Globus pallidus (tissue), 1 donor: ENCODE measurements at regions not wholly inside any gene's neighbourhood (a gene's known extent, or its start where the extent isn't known, plus 50 kb on each side); places are given as distances from the start of the nearest gene placed in this dataset.

ENCODE experiments used
- DNase-seq: peaks from one replicate; pipeline ENCODE4 v3.0.0-alpha.2; 2015; ENCODE audit warnings: low spot score

DNA sequence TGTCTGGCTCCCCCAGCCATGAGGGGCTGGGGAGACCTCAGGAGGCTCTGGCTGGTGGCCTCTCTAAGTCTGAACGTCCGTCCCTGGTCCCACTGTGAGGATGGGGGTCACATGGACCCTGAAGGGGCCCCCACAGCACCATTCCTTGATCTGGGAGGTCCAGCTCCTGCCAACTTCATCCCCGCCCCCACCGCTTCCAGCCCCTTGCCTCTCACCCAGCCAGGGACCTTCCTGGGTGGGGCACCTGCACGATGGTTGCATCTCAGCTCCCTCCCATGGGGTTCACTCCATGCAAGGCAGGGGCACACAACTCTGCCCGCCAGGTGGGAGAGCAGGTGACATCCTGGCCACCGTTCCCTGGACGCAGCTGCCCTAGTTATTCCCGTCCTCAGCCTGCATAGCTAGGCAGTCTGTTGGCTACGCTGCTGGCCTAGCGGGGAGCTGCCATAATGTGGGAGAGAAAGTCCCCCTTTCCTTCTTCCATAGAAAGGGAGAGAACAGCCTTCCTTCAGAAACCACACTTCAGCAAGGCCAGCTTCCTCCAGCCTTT lies 217.9 kb upstream of the RPL38 start:
- DNase-seq = no peak

DNA sequence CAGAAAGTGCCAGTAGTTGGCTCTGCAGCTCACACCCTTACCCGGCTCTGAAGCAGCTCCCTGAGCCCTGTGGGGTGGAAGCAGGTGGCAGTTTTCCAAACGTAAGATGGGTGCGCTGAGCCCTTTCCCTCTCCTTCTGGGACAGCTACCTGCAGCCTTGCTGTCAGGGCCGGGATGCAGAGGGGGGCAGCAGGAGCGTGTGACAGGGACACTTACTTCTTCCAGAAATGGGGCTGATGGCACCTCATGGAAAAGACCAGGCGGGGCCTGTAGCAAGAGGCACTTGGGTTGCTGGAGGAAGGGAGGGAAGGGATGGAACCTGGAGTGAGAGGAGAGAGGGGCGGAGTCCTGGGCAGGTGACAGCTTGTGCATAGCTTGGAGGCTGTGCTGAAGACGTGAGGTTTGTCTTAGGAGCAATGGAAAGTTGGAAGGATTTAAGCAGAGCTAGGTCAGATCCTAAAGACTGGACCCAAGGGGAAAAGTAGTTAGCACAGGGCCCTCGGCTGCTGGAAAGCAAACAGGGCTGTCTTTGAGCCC lies 216.8 kb upstream of the RPL38 start:
- no peak for DNase-seq

DNA sequence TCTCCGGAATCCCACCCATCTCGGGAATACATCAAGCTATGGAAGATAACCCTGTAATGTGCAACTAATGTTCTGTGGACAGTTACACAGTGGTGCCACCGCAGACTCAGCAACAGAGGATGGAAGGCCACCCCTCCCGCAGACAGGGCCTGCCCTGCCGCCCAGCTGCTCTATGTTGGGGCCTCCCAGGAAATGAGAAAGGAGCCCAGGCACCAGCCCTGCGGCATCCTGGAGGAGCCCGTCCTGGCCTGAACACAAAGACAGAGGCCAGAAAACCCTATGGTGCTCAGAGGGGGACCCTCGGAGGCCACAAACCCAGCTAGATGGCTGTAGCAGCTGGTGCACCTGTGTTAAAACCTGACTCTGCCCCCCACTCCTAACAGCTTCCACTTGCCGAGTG lies 216.1 kb upstream of the RPL38 start:
- no peak for DNase-seq

DNA sequence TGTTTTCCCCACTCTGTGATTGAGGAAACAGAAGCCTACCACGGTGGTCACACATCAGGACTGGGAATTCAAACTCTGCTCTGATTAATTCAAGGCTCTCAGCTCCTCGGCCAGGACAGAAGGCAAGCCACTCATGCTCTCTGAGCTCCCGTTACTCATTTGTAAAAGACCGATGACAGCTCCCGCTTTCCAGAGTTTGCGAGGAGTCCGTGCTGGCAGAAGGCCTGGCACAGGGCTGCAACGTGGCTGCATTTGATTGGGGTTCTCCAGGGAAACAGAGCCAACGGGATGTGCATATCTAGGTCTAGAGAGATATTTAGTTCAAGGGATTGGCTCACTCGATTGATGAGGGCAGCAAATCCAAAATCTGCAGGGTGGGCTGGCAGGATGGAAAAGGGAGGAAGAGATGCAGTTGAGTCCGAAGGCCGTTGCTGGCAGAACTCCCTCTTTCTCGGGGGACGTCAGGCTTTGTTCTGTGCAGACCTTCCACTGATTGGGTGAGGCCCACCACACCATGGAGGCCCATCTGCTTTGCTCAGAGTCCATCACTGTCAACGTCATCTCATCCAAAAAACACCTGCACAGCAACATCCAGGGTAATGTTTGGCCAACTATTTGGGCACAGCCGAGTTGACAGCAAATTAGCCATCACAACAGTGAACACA lies 215.5 kb upstream of the RPL38 start:
- no peak for DNase-seq

DNA sequence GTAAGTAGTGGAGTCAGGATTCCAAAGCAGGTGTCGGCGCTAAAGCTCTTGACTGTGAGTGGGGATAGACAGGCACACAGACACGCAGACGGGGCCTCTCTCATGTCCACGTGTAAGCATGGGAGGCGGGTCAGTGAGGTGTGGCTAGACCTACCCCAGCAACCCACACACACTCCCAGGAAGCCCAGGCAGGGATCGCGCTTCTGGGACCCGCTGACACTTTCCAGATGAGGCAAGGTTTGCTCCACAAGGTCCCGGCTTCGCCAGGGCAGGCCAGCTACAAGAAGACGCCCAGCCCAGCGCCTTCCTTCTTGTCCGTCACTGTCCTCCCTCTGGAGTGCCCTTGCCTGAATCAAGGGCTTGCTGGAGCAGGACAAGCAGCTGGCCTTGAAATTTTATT lies 213.8 kb upstream of the RPL38 start:
- no peak for DNase-seq

DNA sequence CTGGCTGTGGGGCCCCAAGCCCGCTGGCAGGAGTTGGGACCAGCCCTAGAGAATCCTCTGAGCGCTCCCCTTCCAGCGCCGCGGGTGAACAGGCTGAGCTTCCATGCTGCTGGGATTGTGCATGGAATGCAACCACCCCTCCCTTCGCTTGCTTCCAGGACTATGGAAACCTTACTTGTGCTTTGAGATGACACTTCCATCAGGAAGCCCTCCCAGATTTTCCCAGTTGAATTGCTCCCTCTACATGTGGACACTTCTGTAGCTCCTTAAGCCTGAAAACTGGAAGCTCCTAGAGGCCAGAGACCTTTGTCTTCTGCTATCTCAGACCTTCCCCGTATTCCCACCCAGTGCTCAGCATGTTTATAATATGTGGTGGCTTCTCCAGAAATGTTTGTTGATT lies 213.2 kb upstream of the RPL38 start:
- no peak for DNase-seq

DNA sequence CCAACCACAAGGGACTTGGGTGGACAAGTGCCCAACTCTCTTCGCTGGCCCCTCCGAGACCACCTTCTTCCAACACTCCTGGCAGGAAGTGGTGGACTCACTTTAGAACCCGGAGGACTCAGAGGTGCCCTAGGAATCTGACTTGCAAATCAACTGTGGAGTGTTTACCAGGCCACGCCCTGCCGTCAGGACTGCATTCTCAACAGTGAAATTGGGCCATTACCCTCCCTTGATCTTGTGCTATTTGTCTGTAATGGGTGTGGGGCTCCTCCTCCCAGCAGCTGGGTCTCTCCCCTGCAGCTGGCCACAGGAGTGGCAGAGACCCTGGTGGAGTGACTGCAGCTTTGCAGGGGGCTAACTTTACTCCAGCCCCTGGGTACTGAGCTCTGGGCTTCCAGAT lies 212.2 kb upstream of the RPL38 start:
- no peak for DNase-seq

DNA sequence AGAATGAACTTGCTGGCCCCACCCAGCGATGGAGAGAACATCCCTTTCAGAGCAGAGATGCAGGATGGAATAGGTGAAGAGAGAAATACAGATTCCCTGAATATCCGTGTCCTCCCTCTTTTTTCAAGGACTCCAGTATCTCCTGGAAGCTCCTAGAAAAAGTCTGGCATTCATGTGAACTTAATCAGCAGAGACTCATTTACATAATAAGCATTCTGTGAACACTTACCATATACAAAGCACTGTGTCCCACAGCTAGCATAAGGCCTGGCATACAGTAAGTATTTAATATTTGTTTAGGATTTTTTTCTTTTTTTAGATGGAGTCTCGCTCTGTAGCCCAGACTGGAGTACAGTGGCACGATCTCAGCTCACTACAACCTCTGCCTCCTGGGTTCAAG lies 208.5 kb upstream of the RPL38 start:
- no peak for DNase-seq

DNA sequence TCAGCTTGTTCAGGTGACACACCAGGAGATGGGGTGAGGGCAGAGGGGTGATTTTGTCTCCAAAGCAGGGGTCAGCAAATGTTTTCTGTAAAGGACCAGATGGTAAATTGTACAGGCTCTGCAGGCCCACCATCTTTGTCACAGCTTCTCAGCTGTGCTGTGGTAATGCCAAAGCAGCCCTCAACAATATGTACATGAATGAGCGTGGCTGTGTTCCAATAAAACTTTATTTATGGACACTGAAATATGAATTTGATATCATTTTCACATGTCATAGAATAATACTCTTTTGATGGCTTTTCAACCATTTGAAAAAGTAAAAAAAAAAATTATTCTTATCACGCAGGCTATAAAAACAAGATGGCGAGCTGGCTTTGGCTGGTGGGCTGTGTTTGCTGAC lies 206.4 kb upstream of the RPL38 start:
- no peak for DNase-seq

DNA sequence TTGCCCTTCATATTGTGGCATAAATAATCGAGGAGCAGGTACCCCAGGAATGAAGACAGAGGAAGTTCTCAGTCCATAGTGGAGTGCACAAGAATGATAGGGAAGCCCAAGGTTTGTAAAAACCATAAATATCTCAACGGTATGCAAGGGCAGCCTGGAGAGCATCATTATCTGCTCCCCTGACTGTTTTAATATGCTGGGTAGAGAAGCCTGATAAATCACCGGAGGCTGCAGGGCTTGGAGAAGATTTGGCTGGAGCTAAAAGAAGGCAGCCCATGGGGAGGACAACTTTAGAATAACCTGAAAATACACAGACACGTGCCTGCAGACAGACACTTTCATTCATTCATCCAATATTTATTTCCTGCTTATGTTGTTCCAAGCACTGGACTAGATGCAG lies 205.2 kb upstream of the RPL38 start:
- DNase-seq = no peak

DNA sequence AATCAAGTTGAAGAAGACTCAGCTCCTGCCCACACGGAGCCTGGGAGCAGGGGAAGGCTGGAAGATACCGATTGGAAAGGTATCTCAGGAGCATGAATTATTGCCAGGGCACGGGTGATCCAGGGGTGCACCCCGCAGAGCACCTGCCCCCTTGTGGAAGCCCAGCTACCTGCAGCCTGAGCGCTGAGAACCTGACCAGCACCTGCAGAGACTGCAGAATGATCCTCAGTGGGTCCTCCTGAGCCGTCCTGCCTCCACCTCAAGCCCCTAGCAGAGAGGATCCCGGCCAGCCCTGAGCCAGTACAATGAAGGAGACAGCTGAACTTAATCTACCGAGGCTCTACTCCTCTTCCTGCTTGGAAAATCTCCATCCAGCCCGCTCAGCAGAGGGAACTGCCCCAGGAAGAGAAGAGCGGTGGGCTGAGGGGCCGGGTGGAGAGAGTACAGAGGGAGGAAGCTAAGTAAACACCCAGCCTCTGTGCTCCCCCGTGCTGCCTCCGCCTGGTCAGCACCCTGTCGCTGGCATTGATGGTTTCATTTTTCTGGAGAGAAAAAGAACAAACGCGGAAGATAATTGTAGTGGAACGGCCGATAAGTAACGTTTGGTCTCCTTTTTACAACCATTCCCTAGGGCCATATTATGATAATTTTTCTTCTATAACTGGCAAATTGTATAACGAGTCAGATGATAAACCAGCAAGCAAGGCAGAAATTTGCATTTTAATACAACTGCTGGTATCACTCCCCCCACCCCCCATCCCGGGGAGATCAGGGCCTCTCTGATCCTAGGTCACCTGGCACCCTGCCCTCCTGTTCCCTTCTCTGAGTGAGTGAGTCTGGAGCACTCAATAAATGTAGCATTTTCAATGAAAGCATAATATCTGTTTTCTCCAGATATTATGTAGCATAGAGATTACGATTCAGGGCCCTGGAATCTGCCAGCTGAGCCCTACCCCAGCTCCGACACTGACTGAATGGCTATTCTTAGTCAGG lies 204.5 kb upstream of the RPL38 start:
- DNase-seq = no peak

DNA sequence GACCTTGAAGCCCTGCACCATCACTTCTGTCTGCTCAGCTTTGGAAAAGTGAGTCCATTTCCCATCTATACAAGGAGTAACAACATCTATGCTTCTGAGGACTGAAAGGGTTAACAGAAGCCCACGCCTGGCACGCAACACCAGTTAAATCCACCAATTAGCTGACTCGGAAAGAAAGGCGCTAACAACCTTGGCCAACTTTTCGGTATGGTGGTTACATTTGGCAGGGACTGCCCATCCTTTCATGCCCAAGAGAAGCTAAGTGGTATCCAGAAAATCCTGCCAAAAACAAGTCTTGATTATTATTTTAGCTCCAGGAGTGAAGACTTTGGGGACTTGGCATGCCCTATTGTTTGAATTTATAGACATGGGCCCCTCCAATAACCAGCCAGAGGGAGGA lies 202.3 kb upstream of the RPL38 start:
- no peak for DNase-seq

DNA sequence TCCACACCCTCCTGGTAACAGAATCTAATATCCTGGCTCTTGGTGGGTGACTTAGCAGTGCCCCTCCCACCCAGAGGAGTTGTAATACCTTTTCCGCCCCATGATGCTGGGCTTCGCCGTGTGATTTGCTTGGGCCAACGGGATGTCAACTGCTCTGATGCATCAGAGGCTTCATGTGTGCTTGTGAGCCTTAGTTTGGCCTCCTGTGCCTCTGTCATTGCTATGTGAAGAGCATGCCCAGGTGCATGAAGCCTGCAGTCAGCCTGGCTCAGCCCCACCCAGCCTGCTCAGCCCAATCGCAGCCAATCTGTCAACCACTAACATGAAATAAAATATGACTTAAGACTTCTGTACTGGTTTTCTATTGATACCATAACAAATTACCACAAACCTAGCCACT lies 201.2 kb upstream of the RPL38 start:
- no peak for DNase-seq

DNA sequence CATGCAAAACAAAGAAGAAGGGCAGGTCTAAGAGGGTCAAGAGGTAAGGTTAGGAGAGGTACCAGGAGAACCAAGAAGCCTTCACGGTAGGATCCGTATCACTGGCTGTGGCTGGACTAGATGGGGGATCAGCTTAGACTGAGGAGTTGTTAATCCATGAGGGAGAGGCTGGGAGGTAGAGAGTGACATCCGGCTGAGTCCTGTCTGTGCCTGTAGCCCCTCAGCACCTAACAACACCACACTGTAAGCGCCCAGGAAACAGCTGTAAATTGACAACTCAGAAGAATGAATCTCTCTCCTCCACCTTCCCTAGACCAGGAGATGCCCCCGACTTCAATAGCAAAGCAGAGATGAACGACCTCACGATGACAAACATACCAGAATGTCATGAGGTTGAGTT lies 199.4 kb upstream of the RPL38 start:
- DNase-seq = no peak

DNA sequence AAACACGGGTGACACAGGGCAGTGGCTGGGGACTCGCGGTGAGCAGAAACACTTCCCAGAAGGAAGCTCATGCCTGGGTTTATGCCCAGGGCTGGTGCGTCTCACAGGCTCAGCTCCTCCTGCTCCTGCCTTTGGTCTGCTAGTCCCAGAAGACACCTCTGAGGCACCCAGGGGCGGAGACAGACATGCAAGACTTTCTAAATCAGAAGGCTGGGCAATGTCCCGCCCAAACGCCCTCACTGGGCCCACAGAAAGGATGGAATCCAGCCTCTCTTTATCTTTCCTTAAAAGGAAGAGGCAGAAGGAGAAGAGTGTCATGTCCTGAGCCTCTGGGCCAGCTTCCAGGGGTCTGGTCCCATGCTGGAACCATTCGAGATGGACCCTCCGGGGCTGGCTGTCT lies 197.7 kb upstream of the RPL38 start:
- DNase-seq = no peak

DNA sequence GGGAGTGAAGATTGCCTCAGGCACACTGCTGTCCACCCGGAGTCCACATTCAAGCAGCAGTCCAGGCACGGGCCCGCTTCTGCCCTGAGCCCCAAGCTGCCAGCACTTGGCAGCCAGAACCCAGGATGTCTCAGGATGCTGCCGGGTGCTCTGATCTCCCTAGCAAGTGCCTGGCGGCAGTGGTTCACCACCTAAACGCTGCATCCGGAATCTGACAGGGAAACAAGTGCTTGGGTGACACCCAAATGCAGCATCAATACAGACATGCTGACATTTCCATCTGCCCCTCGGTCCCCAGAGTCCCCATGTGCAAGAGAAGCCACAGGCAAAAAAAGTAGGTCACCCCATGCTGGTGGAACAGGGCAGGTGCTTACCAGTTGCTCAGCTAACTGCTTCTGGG lies 197.1 kb upstream of the RPL38 start:
- no peak for DNase-seq

DNA sequence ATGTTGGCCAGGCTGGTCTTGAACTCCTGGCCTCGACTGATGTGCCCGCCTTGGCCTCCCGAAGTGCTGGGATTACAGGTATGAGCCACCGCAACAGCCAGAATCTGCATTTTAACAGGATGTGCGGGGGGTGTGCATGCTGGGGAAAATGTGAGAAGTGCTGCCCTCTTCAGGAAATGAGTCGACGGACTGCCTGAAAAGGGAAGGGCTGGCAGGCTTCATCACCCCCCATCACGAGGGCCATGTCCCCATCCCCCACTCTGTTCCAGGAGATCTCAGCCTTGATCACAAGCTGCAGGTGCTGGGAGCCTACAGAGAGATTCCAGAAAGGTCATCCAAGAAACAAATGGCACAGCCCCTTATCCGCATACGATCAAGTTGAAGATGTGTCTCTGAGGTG lies 195.3 kb upstream of the RPL38 start:
- DNase-seq = no peak

DNA sequence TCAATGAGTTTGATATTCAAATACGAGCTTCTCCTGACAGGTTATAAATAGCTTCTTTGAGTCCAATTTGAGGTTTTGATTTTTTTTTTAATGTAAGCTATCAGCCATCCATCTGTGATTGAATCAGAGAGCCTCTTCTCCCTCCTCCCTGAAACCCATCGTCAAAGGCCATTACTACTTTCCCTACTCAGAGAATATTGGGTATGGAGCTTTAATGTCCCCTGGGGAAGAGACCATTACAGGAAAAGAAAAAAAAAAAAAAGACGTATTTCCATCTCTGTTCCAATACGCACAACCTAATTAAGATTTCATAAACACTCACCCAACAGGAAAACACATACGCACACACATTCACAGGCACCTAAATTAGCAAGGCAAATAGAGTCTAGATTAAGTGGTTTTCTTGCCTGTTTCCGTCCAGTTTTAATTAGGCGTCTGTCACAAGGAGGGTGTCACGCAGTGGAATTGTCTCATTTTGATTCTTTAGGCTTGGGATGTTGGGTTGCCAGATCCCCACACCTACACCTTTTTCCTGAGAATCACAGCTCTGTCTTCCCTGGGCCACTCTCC lies 194.3 kb upstream of the RPL38 start:
- DNase-seq = no peak

DNA sequence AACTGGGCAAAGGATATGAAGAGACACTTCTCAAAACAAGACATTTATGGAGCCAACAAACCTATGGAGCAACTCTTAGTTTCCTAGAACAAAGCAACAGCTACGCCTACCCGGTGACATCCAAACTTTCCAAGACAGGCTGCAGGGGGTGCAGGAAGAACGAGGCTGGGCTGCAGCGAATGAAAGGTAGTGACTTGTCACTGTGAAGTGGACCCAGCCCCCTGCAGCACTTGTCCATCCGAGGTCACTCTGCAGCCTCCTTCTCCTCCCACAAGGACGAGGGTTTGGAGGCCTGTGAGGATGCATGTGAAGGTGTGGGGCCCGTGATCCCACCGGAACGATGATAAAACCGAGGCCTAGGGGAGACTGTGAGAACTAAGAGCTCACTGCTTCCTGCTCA lies 192.6 kb upstream of the RPL38 start:
- DNase-seq = no peak

DNA sequence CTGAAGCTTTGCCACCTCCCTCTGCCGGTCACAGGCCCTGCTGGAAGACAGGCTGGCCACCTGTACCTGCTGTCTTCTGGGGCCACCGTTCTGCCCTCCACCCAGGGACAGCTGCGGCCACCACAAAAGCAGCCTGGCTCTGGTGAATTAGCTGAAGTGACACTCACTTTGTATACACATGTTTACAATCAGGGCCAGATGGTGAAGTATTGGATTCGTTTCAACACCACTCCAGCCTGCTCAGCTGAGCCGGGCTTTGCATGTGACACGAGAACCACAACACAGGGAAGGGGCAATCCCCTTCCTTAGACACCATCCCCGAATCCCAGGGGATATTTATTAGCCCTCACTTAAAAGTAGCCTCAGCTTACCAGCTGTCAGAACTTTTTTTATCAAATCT lies 191.5 kb upstream of the RPL38 start:
- no peak for DNase-seq

DNA sequence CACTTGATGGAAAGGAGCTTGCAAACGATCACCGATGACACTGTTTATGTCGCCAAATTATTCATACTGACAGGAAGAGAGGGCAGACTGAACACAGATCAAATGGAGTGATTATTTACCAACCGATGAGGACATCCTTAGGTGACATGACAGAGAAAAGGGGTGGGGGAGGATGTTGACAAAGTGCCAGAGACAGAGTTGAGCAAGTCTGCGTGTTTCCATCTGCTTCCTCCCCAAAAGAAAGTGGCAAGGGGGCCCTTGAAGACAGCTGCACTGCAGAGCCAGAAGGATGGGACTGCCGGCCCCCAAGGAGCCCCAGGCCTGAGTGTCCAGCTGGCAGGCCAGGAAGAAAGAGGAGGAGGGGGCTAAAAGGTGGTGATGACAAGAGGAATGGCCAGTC lies 191.0 kb upstream of the RPL38 start:
- DNase-seq = no peak

DNA sequence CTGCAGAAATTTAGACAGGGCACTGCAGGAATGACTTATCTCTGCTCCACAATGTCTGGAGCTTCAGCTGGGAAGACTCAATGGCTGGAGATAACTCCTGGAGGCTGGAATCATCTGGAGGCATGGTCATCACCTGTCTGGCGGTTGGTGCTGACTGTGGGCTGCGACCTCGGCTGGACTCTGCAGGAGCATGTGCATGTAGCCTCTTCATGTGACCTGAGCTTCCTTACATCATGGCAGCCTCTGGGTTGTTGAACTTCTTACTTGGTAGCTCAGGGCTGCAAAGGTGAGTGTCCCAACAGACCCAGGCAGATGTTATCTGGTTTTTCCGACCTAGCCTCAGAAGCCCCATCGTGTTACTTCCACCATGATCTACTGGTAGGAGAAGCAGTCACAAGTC lies 188.2 kb upstream of the RPL38 start:
- DNase-seq = no peak

DNA sequence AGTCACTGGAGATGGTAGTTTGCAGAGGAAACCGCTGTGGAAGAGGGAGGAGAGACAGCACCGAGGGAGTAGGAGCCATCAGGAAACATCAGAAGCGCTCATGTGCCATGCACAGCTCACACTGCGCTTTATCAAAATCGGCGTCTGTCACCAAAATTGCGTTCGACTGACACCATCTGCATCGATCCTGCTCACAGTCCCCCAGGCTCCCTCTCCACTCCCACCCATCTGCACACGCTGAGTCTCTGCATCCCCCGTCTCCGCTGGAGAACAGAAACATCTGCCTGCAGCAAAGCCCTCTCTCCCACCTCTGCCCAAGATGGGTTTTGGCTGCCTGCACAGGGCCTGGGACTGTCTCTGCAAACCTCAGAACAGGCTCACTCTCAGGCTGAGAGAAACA lies 187.5 kb upstream of the RPL38 start:
- no peak for DNase-seq
